ENCODE measurements at regions not wholly inside any gene's neighbourhood (a gene's known extent, or its start where the extent isn't known, plus 50 kb on each side); places are given as distances from the start of the nearest gene placed in this dataset.

- TF ChIP-seq CTCF (IDR thresholded peaks at IDR 0.05; ENCODE audit: extremely low read depth in 1 of 2, insufficient read depth in 1 of 2, low read depth in 1 of 2, low read length in 2 of 2) (no peak), POLR2A (IDR thresholded peaks at IDR 0.05; ENCODE audit: low read depth, low read length) (no peak), MYC (IDR thresholded peaks at IDR 0.05; ENCODE audit: low read depth, low read length) (no peak), FOS (IDR thresholded peaks at IDR 0.05; ENCODE audit: borderline replicate concordance, insufficient read depth, low read length) (no peak), MAX (IDR thresholded peaks at IDR 0.05; ENCODE audit: insufficient read depth, insufficient read length) (no peak), POLR2AphosphoS5 (IDR thresholded peaks at IDR 0.05; ENCODE audit: insufficient read depth, low read depth, low read length) (no peak)
Measured at GRCh38 chr7:86942995-86943394, 116.5 kb downstream of the ELAPOR2 start.

Data from endothelial cell of umbilical vein (primary cell).